ENCODE measurements at regions not wholly inside any gene's neighbourhood (a gene's known extent, or its start where the extent isn't known, plus 50 kb on each side); places are given as distances from the start of the nearest gene placed in this dataset.

- no peaks in the 10 kb centered on the region for H3K36me3 ChIP-seq (ENCODE audit: control insufficient read depth in 4 of 4, insufficient read depth in 4 of 4, low read length in 3 of 4)
- H3K4me1 ChIP-seq (ENCODE audit: control extremely low read depth in 1 of 4, control insufficient read depth in 4 of 4, insufficient read depth in 4 of 4, low read length in 3 of 4) = peaks cover 0 to 12% (median 4%) of the 10 kb centered on the region in 4 experiments
- H3K4me3 ChIP-seq (ENCODE audit: control insufficient read depth in 1 of 7, extremely low read depth in 1 of 7, insufficient read depth in 4 of 7, low read depth in 2 of 7, low read length in 6 of 7) = no peak overlapping the region
- no peak overlapping the region for H3K27ac ChIP-seq (ENCODE audit: insufficient read depth in 1 of 2, low read depth in 1 of 2, low read length in 2 of 2, poor library complexity in 1 of 2, severe bottlenecking in 2 of 2)
- H3K9me3 ChIP-seq (ENCODE audit: control extremely low read depth in 1 of 5, control insufficient read depth in 4 of 5, insufficient read depth in 2 of 5, low read depth in 1 of 5, low read length in 4 of 5) = no peaks in the 10 kb centered on the region
- no peak for DNase-seq
- WGBS (ENCODE audit: insufficient coverage) = 100% methylated on average over 1 of the region's 1 CpG
- ChIA-PET POLR2A (interaction anchor here (0.7 kb wide), 1 partner anchor 216 kb away, joined by 3 read pairs; no protein-coding TSS in a partner anchor), CTCF (no interaction called here)
- peaks cover 0 to 16% (median 5%) of the 10 kb centered on the region in 5 experiments for H3K27me3 ChIP-seq (replicated peaks in 2 of 5; ENCODE audit: control insufficient read depth in 4 of 5, insufficient read depth in 5 of 5, low read length in 4 of 5)
These were observed 550.0 kb downstream of the MDFIC start for GRCh38 chr7:115471891-115472290.

DNA sequence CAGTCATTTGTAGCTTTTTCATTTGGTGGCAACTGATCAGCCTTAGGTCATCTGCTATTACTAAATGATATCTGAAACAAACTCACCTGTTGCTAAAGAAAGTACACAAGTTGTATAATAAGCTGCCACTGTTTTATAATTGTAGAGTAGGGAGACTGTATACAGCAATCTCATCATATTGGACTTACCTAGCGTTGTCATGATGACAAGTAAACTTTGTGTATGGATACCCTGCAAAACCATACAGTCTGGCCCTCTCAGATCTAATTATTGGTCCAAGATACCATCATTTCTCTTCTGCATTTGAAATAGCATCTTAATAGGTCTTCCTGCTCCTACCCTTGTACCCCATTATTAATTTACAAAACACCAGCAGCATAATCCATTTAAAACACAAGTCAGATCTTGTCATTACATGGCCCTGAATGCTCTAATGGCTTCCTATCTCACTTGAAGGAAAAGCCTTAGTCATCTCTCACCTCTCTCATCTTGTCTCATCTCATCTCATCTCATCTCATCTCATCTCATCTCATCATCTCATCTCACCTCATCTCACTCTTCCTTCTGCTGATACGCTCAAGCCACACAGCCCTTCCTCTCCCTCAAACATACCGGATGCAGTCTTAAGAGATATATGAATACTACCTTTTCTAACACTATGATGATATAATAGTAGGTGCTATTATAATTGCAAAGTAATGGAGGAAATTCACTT, 540.6 kb downstream of the MDFIC start:
- DNase-seq = no peak
- H3K27ac ChIP-seq (ENCODE audit: insufficient read depth in 1 of 2, low read depth in 1 of 2, low read length in 2 of 2, poor library complexity in 1 of 2, severe bottlenecking in 2 of 2) = no peak overlapping the region
- WGBS (ENCODE audit: insufficient coverage) = no CpG with 5 or more reads among the region's 3 CpGs
- H3K9me3 ChIP-seq (ENCODE audit: control extremely low read depth in 1 of 5, control insufficient read depth in 4 of 5, insufficient read depth in 2 of 5, low read depth in 1 of 5, low read length in 4 of 5) = no peaks in the 10 kb centered on the region
- H3K4me1 ChIP-seq (ENCODE audit: control extremely low read depth in 1 of 4, control insufficient read depth in 4 of 4, insufficient read depth in 4 of 4, low read length in 3 of 4) = no peaks in the 10 kb centered on the region
- H3K4me3 ChIP-seq (ENCODE audit: control insufficient read depth in 1 of 7, extremely low read depth in 1 of 7, insufficient read depth in 4 of 7, low read depth in 2 of 7, low read length in 6 of 7) = no peak overlapping the region
- ChIA-PET POLR2A (no interaction called here), CTCF (no interaction called here)
- H3K36me3 ChIP-seq (ENCODE audit: control insufficient read depth in 4 of 4, insufficient read depth in 4 of 4, low read length in 3 of 4) = no peaks in the 10 kb centered on the region
- peaks cover 0 to 1% (median 0%) of the 10 kb centered on the region in 5 experiments for H3K27me3 ChIP-seq (replicated peaks in 2 of 5; ENCODE audit: control insufficient read depth in 4 of 5, insufficient read depth in 5 of 5, low read length in 4 of 5)

DNA sequence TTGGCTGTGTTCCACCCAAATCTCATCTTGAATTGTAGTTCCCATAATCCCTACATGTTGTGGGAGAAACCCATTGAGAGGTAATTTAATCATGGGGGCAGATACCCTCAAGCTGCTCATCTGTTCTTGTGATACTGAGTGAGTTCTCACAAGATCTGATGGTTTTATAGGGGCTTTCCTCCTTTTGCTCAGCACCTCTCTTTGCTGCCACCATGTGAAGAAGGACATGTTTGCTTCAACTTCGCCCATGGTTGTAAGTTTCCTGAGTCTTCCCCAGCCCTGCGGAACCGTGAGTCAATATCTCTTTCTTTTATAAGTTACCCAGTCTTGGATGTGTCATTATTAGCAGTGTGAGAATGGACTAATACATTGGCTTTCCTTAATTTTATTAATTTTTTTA, 527.8 kb downstream of the MDFIC start:
- CTCF ChIA-PET = no interaction called here

GRCh38 chr7:115447495-115447894, 525.6 kb downstream of the MDFIC start:
- Histone ChIP-seq H3K27me3 (replicated peaks in 2 of 5; ENCODE audit: control insufficient read depth in 4 of 5, insufficient read depth in 5 of 5, low read length in 4 of 5) (no peaks in the 10 kb centered on the region), H3K4me3 (ENCODE audit: control insufficient read depth in 1 of 7, extremely low read depth in 1 of 7, insufficient read depth in 4 of 7, low read depth in 2 of 7, low read length in 6 of 7) (no peak overlapping the region), H3K4me1 (ENCODE audit: control extremely low read depth in 1 of 4, control insufficient read depth in 4 of 4, insufficient read depth in 4 of 4, low read length in 3 of 4) (no peaks in the 10 kb centered on the region), H3K9me3 (ENCODE audit: control extremely low read depth in 1 of 5, control insufficient read depth in 4 of 5, insufficient read depth in 2 of 5, low read depth in 1 of 5, low read length in 4 of 5) (no peaks in the 10 kb centered on the region), H3K27ac (ENCODE audit: insufficient read depth in 1 of 2, low read depth in 1 of 2, low read length in 2 of 2, poor library complexity in 1 of 2, severe bottlenecking in 2 of 2) (no peak overlapping the region), H3K36me3 (ENCODE audit: control insufficient read depth in 4 of 4, insufficient read depth in 4 of 4, low read length in 3 of 4) (no peaks in the 10 kb centered on the region)
- 81% methylated on average over 2 of the region's 2 CpGs for WGBS (ENCODE audit: insufficient coverage)
- DNase-seq = no peak
- POLR2A ChIA-PET = no interaction called here
- CTCF ChIA-PET = no interaction called here

More for the DNA sequence above, 527.8 kb downstream of the MDFIC start:
- H3K4me3 ChIP-seq (ENCODE audit: control insufficient read depth in 1 of 7, extremely low read depth in 1 of 7, insufficient read depth in 4 of 7, low read depth in 2 of 7, low read length in 6 of 7) = no peak overlapping the region
- POLR2A ChIA-PET = no interaction called here
- H3K27me3 ChIP-seq (replicated peaks in 2 of 5; ENCODE audit: control insufficient read depth in 4 of 5, insufficient read depth in 5 of 5, low read length in 4 of 5) = no peaks in the 10 kb centered on the region
- no peaks in the 10 kb centered on the region for H3K4me1 ChIP-seq (ENCODE audit: control extremely low read depth in 1 of 4, control insufficient read depth in 4 of 4, insufficient read depth in 4 of 4, low read length in 3 of 4)
- H3K36me3 ChIP-seq (ENCODE audit: control insufficient read depth in 4 of 4, insufficient read depth in 4 of 4, low read length in 3 of 4) = no peaks in the 10 kb centered on the region
- H3K27ac ChIP-seq (ENCODE audit: insufficient read depth in 1 of 2, low read depth in 1 of 2, low read length in 2 of 2, poor library complexity in 1 of 2, severe bottlenecking in 2 of 2) = no peak overlapping the region
- no peaks in the 10 kb centered on the region for H3K9me3 ChIP-seq (ENCODE audit: control extremely low read depth in 1 of 5, control insufficient read depth in 4 of 5, insufficient read depth in 2 of 5, low read depth in 1 of 5, low read length in 4 of 5)
- peak in 1 of 3 donors; percentile 6 for DNase-seq
- no CpG with 5 or more reads among the region's 3 CpGs for WGBS (ENCODE audit: insufficient coverage)

DNA sequence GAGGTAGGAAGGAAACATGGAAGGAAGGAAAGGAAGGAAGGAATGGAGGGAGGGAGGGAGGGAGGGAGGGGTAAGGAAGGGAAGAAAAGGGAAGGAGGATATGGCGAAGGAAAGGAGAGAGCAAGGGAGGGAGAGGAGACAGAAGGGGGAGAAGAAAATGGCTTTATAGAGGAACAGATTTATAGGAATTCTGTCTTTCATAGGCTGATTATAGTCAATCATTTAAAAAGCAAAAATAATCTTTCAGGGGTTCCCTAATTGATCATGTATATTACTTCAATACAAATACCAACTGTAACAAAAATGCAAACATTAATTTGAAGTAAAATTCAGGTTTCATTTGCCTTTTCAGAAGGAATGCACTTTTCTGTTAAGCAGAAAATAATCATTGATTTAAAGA, 519.1 kb downstream of the MDFIC start:
- ChIA-PET CTCF (no interaction called here), POLR2A (no interaction called here)
- Histone ChIP-seq H3K27ac (ENCODE audit: insufficient read depth in 1 of 2, low read depth in 1 of 2, low read length in 2 of 2, poor library complexity in 1 of 2, severe bottlenecking in 2 of 2) (no peak overlapping the region), H3K36me3 (ENCODE audit: control insufficient read depth in 4 of 4, insufficient read depth in 4 of 4, low read length in 3 of 4) (no peaks in the 10 kb centered on the region), H3K9me3 (ENCODE audit: control extremely low read depth in 1 of 5, control insufficient read depth in 4 of 5, insufficient read depth in 2 of 5, low read depth in 1 of 5, low read length in 4 of 5) (no peaks in the 10 kb centered on the region), H3K4me1 (ENCODE audit: control extremely low read depth in 1 of 4, control insufficient read depth in 4 of 4, insufficient read depth in 4 of 4, low read length in 3 of 4) (no peaks in the 10 kb centered on the region), H3K4me3 (ENCODE audit: control insufficient read depth in 1 of 7, extremely low read depth in 1 of 7, insufficient read depth in 4 of 7, low read depth in 2 of 7, low read length in 6 of 7) (no peak overlapping the region), H3K27me3 (replicated peaks in 2 of 5; ENCODE audit: control insufficient read depth in 4 of 5, insufficient read depth in 5 of 5, low read length in 4 of 5) (no peaks in the 10 kb centered on the region)
- no peak for DNase-seq
- WGBS (ENCODE audit: insufficient coverage) = no CpG with 5 or more reads among the region's 1 CpG

DNA sequence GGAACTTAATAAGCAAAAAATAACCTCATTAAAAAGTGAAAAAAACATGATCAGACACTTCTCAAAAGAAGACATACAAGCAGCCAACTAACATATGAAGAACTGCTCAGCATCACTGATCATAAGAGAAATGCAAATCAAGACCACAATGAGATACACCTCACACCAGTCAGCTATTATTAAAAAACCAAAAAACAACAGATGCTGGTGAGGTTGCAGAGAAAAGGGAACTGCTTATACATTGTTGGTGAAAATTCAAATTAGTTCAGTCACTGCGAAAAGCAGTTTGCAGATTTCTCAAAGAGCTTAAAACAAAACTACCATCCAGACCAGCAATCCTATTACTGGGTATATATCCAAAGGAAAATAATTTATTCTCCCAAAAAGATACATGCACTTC, 513.3 kb downstream of the MDFIC start:
- DNase-seq = no peak

DNA sequence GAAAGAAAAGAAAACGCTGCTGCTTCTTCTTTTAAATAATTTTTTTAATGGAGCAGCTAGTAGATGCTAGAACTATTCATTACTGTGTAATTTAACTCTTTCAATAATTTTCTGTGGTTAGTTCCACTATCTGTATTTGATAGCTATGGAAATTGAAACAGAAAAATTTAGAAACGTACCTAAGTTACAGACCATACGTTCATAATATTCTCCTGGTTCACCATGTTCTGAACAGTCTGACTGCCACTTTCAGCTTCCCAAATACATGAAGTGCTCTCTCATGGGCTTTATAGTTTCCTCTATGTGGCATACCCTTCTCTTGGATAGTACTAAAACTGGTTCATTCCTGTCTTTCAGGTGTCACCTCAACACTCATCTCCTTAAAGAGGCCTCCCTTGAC, 508.0 kb downstream of the MDFIC start:
- ChIA-PET CTCF (no interaction called here), POLR2A (no interaction called here)
- WGBS (ENCODE audit: insufficient coverage) = 100% methylated on average over 2 of the region's 3 CpGs

More for the DNA sequence above, 513.3 kb downstream of the MDFIC start:
- H3K27ac ChIP-seq (ENCODE audit: insufficient read depth in 1 of 2, low read depth in 1 of 2, low read length in 2 of 2, poor library complexity in 1 of 2, severe bottlenecking in 2 of 2) = no peak overlapping the region
- H3K36me3 ChIP-seq (ENCODE audit: control insufficient read depth in 4 of 4, insufficient read depth in 4 of 4, low read length in 3 of 4) = no peaks in the 10 kb centered on the region
- ChIA-PET POLR2A (no interaction called here), CTCF (no interaction called here)
- no CpG with 5 or more reads among the region's 1 CpG for WGBS (ENCODE audit: insufficient coverage)
- H3K4me3 ChIP-seq (ENCODE audit: control insufficient read depth in 1 of 7, extremely low read depth in 1 of 7, insufficient read depth in 4 of 7, low read depth in 2 of 7, low read length in 6 of 7) = no peak overlapping the region
- no peaks in the 10 kb centered on the region for H3K4me1 ChIP-seq (ENCODE audit: control extremely low read depth in 1 of 4, control insufficient read depth in 4 of 4, insufficient read depth in 4 of 4, low read length in 3 of 4)
- H3K9me3 ChIP-seq (ENCODE audit: control extremely low read depth in 1 of 5, control insufficient read depth in 4 of 5, insufficient read depth in 2 of 5, low read depth in 1 of 5, low read length in 4 of 5) = no peaks in the 10 kb centered on the region
- no peaks in the 10 kb centered on the region for H3K27me3 ChIP-seq (replicated peaks in 2 of 5; ENCODE audit: control insufficient read depth in 4 of 5, insufficient read depth in 5 of 5, low read length in 4 of 5)

More for the DNA sequence above, 508.0 kb downstream of the MDFIC start:
- Histone ChIP-seq H3K36me3 (ENCODE audit: control insufficient read depth in 4 of 4, insufficient read depth in 4 of 4, low read length in 3 of 4) (no peaks in the 10 kb centered on the region), H3K4me1 (ENCODE audit: control extremely low read depth in 1 of 4, control insufficient read depth in 4 of 4, insufficient read depth in 4 of 4, low read length in 3 of 4) (no peaks in the 10 kb centered on the region), H3K4me3 (ENCODE audit: control insufficient read depth in 1 of 7, extremely low read depth in 1 of 7, insufficient read depth in 4 of 7, low read depth in 2 of 7, low read length in 6 of 7) (no peak overlapping the region), H3K9me3 (ENCODE audit: control extremely low read depth in 1 of 5, control insufficient read depth in 4 of 5, insufficient read depth in 2 of 5, low read depth in 1 of 5, low read length in 4 of 5) (no peaks in the 10 kb centered on the region), H3K27me3 (replicated peaks in 2 of 5; ENCODE audit: control insufficient read depth in 4 of 5, insufficient read depth in 5 of 5, low read length in 4 of 5) (no peaks in the 10 kb centered on the region), H3K27ac (ENCODE audit: insufficient read depth in 1 of 2, low read depth in 1 of 2, low read length in 2 of 2, poor library complexity in 1 of 2, severe bottlenecking in 2 of 2) (no peak overlapping the region)
- no peak for DNase-seq

All from common myeloid progenitor, CD34-positive (primary cell).